ENCODE measurements at regions not wholly inside any gene's neighbourhood (a gene's known extent, or its start where the extent isn't known, plus 50 kb on each side); places are given as distances from the start of the nearest gene placed in this dataset.
A peak's percentile ranks its signal among the peaks of the same experiment; 100 is the strongest.
"Not testable (repeated sequence)": the region's sequence is repeated elsewhere in the genome, so short reads cannot be mapped to it uniquely, and the experiment has no call there.

- peak; percentile 48 for DNase-seq
Observed at GRCh38 chr21:32940079-32941014, 85.4 kb upstream of the OLIG2 start.

GRCh38 chr21:32941263-32941662 lies 84.5 kb upstream of the OLIG2 start:
- no peak for DNase-seq

- DNase-seq = no peak
Observed at GRCh38 chr21:32946654-32947053, 79.1 kb upstream of the OLIG2 start.

- DNase-seq = no peak
Observed at GRCh38 chr21:32947736-32948135, 78.0 kb upstream of the OLIG2 start.

- no peak for DNase-seq
Observed at GRCh38 chr21:32949701-32950100, 76.0 kb upstream of the OLIG2 start.

GRCh38 chr21:32951041-32951440 lies 74.7 kb upstream of the OLIG2 start:
- DNase-seq = peak; percentile 50

GRCh38 chr21:32954353-32954752 lies 71.4 kb upstream of the OLIG2 start:
- no peak for DNase-seq

- peak; percentile 82 for DNase-seq
Observed at GRCh38 chr21:32955311-32956060, 70.2 kb upstream of the OLIG2 start.

GRCh38 chr21:32956061-32956656 lies 69.6 kb upstream of the OLIG2 start:
- no peak for DNase-seq

GRCh38 chr21:32957545-32957944 lies 68.2 kb upstream of the OLIG2 start:
- DNase-seq = no peak

GRCh38 chr21:32958288-32959002 lies 67.3 kb upstream of the OLIG2 start:
- no peak for DNase-seq

GRCh38 chr21:32962268-32962667 lies 63.5 kb upstream of the OLIG2 start:
- no peak for DNase-seq

GRCh38 chr21:32965129-32965680 lies 60.5 kb upstream of the OLIG2 start:
- DNase-seq = no peak

- DNase-seq = no peak
Observed at GRCh38 chr21:32966120-32966519, 59.6 kb upstream of the OLIG2 start.

- DNase-seq = not testable (repeated sequence)
Observed at GRCh38 chr21:32968103-32968502, 57.6 kb upstream of the OLIG2 start.

GRCh38 chr21:32974653-32975052 lies 51.1 kb upstream of the OLIG2 start:
- DNase-seq = no peak

- DNase-seq = no peak
Observed at GRCh38 chr21:32975811-32976431, 49.8 kb upstream of the OLIG2 start.

Measured in retina (tissue), 1 donor.